ENCODE measurements at regions not wholly inside any gene's neighbourhood (a gene's known extent, or its start where the extent isn't known, plus 50 kb on each side); places are given as distances from the start of the nearest gene placed in this dataset.

- FAIRE-seq (no peak), DNase-seq (ENCODE audit: insufficient read length) (peak; percentile 22)
- TF ChIP-seq POLR2AphosphoS5 (IDR thresholded peaks at IDR 0.05; ENCODE audit: low read depth, low read length) (no peak), TAF1 (IDR thresholded peaks at IDR 0.05; ENCODE audit: borderline replicate concordance, low read depth, low read length) (no peak), POLR2A (IDR thresholded peaks at IDR 0.05; ENCODE audit: low read depth, low read length) (no peak)
Observed at GRCh38 chr12:116459011-116459875, 99.9 kb upstream of the MAP1LC3B2 start.

GRCh38 chr12:116459916-116460663 is 99.1 kb upstream of the MAP1LC3B2 start:
- no peak for FAIRE-seq

GRCh38 chr12:116461060-116461459 is 98.1 kb upstream of the MAP1LC3B2 start:
- no peak for FAIRE-seq
- DNase-seq (ENCODE audit: insufficient read length), result no peak
- TF ChIP-seq TAF1 (IDR thresholded peaks at IDR 0.05; ENCODE audit: borderline replicate concordance, low read depth, low read length), result no peak
- no peak for TF ChIP-seq POLR2AphosphoS5 (IDR thresholded peaks at IDR 0.05; ENCODE audit: low read depth, low read length)
- TF ChIP-seq POLR2A (IDR thresholded peaks at IDR 0.05; ENCODE audit: low read depth, low read length), result no peak

More at GRCh38 chr12:116459916-116460663, 99.1 kb upstream of the MAP1LC3B2 start:
- TF ChIP-seq POLR2AphosphoS5 (IDR thresholded peaks at IDR 0.05; ENCODE audit: low read depth, low read length) (no peak), POLR2A (IDR thresholded peaks at IDR 0.05; ENCODE audit: low read depth, low read length) (no peak), TAF1 (IDR thresholded peaks at IDR 0.05; ENCODE audit: borderline replicate concordance, low read depth, low read length) (no peak)
- no peak for DNase-seq (ENCODE audit: insufficient read length)

- TF ChIP-seq POLR2A (IDR thresholded peaks at IDR 0.05; ENCODE audit: low read depth, low read length) (no peak), TAF1 (IDR thresholded peaks at IDR 0.05; ENCODE audit: borderline replicate concordance, low read depth, low read length) (no peak), POLR2AphosphoS5 (IDR thresholded peaks at IDR 0.05; ENCODE audit: low read depth, low read length) (no peak)
- FAIRE-seq (no peak), DNase-seq (ENCODE audit: insufficient read length) (no peak)
Observed at GRCh38 chr12:116463366-116463765, 95.8 kb upstream of the MAP1LC3B2 start.

- no peak for TF ChIP-seq POLR2AphosphoS5 (IDR thresholded peaks at IDR 0.05; ENCODE audit: low read depth, low read length)
- TF ChIP-seq POLR2A (IDR thresholded peaks at IDR 0.05; ENCODE audit: low read depth, low read length), result no peak
- no peak for TF ChIP-seq TAF1 (IDR thresholded peaks at IDR 0.05; ENCODE audit: borderline replicate concordance, low read depth, low read length)
- FAIRE-seq, result no peak
- DNase-seq (ENCODE audit: insufficient read length), result no peak
Observed at GRCh38 chr12:116465407-116465806, 93.8 kb upstream of the MAP1LC3B2 start.

GRCh38 chr12:116465856-116466255 is 93.3 kb upstream of the MAP1LC3B2 start:
- TF ChIP-seq POLR2A (IDR thresholded peaks at IDR 0.05; ENCODE audit: low read depth, low read length) (no peak), POLR2AphosphoS5 (IDR thresholded peaks at IDR 0.05; ENCODE audit: low read depth, low read length) (no peak), TAF1 (IDR thresholded peaks at IDR 0.05; ENCODE audit: borderline replicate concordance, low read depth, low read length) (no peak)
- no peak for FAIRE-seq

GRCh38 chr12:116466536-116466935 is 92.6 kb upstream of the MAP1LC3B2 start:
- FAIRE-seq (no peak), DNase-seq (ENCODE audit: insufficient read length) (no peak)
- no peak for TF ChIP-seq POLR2A (IDR thresholded peaks at IDR 0.05; ENCODE audit: low read depth, low read length)
- no peak for TF ChIP-seq TAF1 (IDR thresholded peaks at IDR 0.05; ENCODE audit: borderline replicate concordance, low read depth, low read length)
- TF ChIP-seq POLR2AphosphoS5 (IDR thresholded peaks at IDR 0.05; ENCODE audit: low read depth, low read length), result no peak

More at GRCh38 chr12:116465856-116466255, 93.3 kb upstream of the MAP1LC3B2 start:
- DNase-seq (ENCODE audit: insufficient read length), result no peak

GRCh38 chr12:116469344-116469743 is 89.8 kb upstream of the MAP1LC3B2 start:
- TF ChIP-seq TAF1 (IDR thresholded peaks at IDR 0.05; ENCODE audit: borderline replicate concordance, low read depth, low read length), result no peak
- TF ChIP-seq POLR2AphosphoS5 (IDR thresholded peaks at IDR 0.05; ENCODE audit: low read depth, low read length), result no peak
- TF ChIP-seq POLR2A (IDR thresholded peaks at IDR 0.05; ENCODE audit: low read depth, low read length), result no peak
- FAIRE-seq, result no peak

GRCh38 chr12:116471544-116471943 is 87.6 kb upstream of the MAP1LC3B2 start:
- DNase-seq (ENCODE audit: insufficient read length), result no peak
- no peak for FAIRE-seq
- TF ChIP-seq POLR2A (IDR thresholded peaks at IDR 0.05; ENCODE audit: low read depth, low read length) (no peak), TAF1 (IDR thresholded peaks at IDR 0.05; ENCODE audit: borderline replicate concordance, low read depth, low read length) (no peak), POLR2AphosphoS5 (IDR thresholded peaks at IDR 0.05; ENCODE audit: low read depth, low read length) (no peak)

More at GRCh38 chr12:116469344-116469743, 89.8 kb upstream of the MAP1LC3B2 start:
- no peak for DNase-seq (ENCODE audit: insufficient read length)

- no peak for FAIRE-seq
- no peak for TF ChIP-seq POLR2A (IDR thresholded peaks at IDR 0.05; ENCODE audit: low read depth, low read length)
- TF ChIP-seq TAF1 (IDR thresholded peaks at IDR 0.05; ENCODE audit: borderline replicate concordance, low read depth, low read length), result no peak
- TF ChIP-seq POLR2AphosphoS5 (IDR thresholded peaks at IDR 0.05; ENCODE audit: low read depth, low read length), result no peak
- no peak for DNase-seq (ENCODE audit: insufficient read length)
Observed at GRCh38 chr12:116472193-116472592, 87.0 kb upstream of the MAP1LC3B2 start.

- DNase-seq (ENCODE audit: insufficient read length) (no peak), FAIRE-seq (no peak)
- TF ChIP-seq TAF1 (IDR thresholded peaks at IDR 0.05; ENCODE audit: borderline replicate concordance, low read depth, low read length) (no peak), POLR2A (IDR thresholded peaks at IDR 0.05; ENCODE audit: low read depth, low read length) (no peak), POLR2AphosphoS5 (IDR thresholded peaks at IDR 0.05; ENCODE audit: low read depth, low read length) (no peak)
Observed at GRCh38 chr12:116473416-116473815, 85.8 kb upstream of the MAP1LC3B2 start.
